GM12878 (cell line): ENCODE measurements at regions not wholly inside any gene's neighbourhood (a gene's known extent, or its start where the extent isn't known, plus 50 kb on each side); places are given as distances from the start of the nearest gene placed in this dataset.

Source experiments
- ASH2L ChIP-seq: fragments of 300-600, 200-600 bp; sonication (generic); IDR thresholded peaks from 2 replicates; pipeline ENCODE4 v1.6.1; 2017; ENCODE audit warnings: low read depth, mild to moderate bottlenecking, borderline replicate concordance
- BCLAF1 ChIP-seq: fragments of 450-650 bp; IDR thresholded peaks from 2 replicates; pipeline ENCODE4 v1.6.1; 2017; ENCODE audit warnings: antibody characterized with exemption, mild to moderate bottlenecking, moderate library complexity
- CEBPB ChIP-seq, 2 experiments: fragments of 150-350 bp in 1 of 2; IDR thresholded peaks; 2 replicates each; pipeline ENCODE4 v1.6.1; 2012 to 2014; ENCODE audit warnings: low read depth in 2 of 2, low read length in 2 of 2, borderline replicate concordance in 1 of 2, inconsistent platforms in 1 of 2
- CREM ChIP-seq: IDR thresholded peaks from 2 replicates; pipeline ENCODE4 v1.6.1; 2014; ENCODE audit warnings: antibody characterized with exemption, low read depth
- E2F8 ChIP-seq: fragments of 450-650 bp; IDR thresholded peaks from 2 replicates; pipeline ENCODE4 v1.6.1; 2018; ENCODE audit warnings: mild to moderate bottlenecking, low read depth, moderate library complexity; ENCODE audit not compliant: partially characterized antibody
- FOS ChIP-seq: IDR thresholded peaks from 3 replicates; pipeline ENCODE4 v1.6.1; 2011; ENCODE audit warnings: borderline replicate concordance; ENCODE audit not compliant: insufficient read length; ENCODE audit errors: extremely low read depth
- GATAD2B ChIP-seq: fragments of 450-650 bp; conservative IDR thresholded peaks from 2 replicates; pipeline ENCODE4 v1.6.1; 2017; ENCODE audit warnings: low read depth, mild to moderate bottlenecking, moderate library complexity
- KAT2A ChIP-seq: conservative IDR thresholded peaks from 2 replicates; pipeline ENCODE4 v1.6.1; 2011; ENCODE audit warnings: low read depth, low read length; ENCODE audit not compliant: control insufficient read depth
- PAX5 ChIP-seq: IDR thresholded peaks from 2 replicates; pipeline ENCODE4 v1.6.1; 2011; ENCODE audit warnings: low read depth, low read length, borderline replicate concordance
- STAT1 ChIP-seq: fragments of 450-650 bp; conservative IDR thresholded peaks from 2 replicates; pipeline ENCODE4 v1.6.1; 2014; ENCODE audit warnings: antibody characterized with exemption, mild to moderate bottlenecking
- WRNIP1 ChIP-seq: IDR thresholded peaks from 2 replicates; pipeline ENCODE4 v1.6.1; 2011; ENCODE audit warnings: low read depth, low read length, improper control_type of control experiment, borderline replicate concordance

GRCh38 chr5:34469971-34470370 is 186.2 kb upstream of the RAI14 start (continued):
- no peak for TF ChIP-seq BCLAF1
- no peak for TF ChIP-seq GATAD2B
- no peak for TF ChIP-seq KAT2A
- no peak for TF ChIP-seq PAX5
- no peak for TF ChIP-seq WRNIP1
- TF ChIP-seq STAT1 = no peak
- no peak for TF ChIP-seq CREM
- no peak for TF ChIP-seq E2F8
- no peak for TF ChIP-seq CEBPB (IDR thresholded peaks at IDR 0.05; ENCODE audit: borderline replicate concordance in 1 of 2, low read depth in 2 of 2, low read length in 2 of 2)
- TF ChIP-seq FOS = no peak
- TF ChIP-seq ASH2L = no peak
